GM18499 (cell line): ENCODE measurements at regions not wholly inside any gene's neighbourhood (a gene's known extent, or its start where the extent isn't known, plus 50 kb on each side); places are given as distances from the start of the nearest gene placed in this dataset.
"Not testable (repeated sequence)": the region's sequence is repeated elsewhere in the genome, so short reads cannot be mapped to it uniquely, and the experiment has no call there.

Source experiments
- ATAC-seq: cut with Tn5 transposase; IDR thresholded peaks from one replicate; pipeline ENCODE4 v1.9.1; 2021; ENCODE audit warnings: moderate number of reproducible peaks; ENCODE audit not compliant: insufficient read depth, unreplicated experiment

GRCh38 chr6:106751501-106752252 is 122.3 kb downstream of the QRSL1 start:
- no peak for ATAC-seq

DNA sequence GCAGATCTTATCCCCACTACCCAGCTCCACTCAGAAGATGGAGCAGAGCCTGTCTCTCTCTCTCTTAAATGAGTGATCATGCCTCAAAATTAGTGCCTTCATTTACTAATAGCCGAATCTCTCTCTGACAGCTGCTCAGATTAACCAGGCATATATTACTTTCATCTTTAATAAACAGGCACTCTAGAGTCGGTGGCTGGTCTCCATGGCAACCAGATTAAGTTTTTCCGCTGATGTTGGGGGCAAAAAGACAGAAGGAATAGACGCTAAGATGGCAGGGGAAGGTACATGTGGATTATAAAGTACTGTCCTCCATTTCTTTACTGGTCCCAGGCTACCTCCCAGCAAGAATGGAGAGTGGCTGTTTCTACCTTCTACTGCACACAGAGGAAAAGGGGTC is 121.6 kb downstream of the QRSL1 start:
- ATAC-seq, result no peak

DNA sequence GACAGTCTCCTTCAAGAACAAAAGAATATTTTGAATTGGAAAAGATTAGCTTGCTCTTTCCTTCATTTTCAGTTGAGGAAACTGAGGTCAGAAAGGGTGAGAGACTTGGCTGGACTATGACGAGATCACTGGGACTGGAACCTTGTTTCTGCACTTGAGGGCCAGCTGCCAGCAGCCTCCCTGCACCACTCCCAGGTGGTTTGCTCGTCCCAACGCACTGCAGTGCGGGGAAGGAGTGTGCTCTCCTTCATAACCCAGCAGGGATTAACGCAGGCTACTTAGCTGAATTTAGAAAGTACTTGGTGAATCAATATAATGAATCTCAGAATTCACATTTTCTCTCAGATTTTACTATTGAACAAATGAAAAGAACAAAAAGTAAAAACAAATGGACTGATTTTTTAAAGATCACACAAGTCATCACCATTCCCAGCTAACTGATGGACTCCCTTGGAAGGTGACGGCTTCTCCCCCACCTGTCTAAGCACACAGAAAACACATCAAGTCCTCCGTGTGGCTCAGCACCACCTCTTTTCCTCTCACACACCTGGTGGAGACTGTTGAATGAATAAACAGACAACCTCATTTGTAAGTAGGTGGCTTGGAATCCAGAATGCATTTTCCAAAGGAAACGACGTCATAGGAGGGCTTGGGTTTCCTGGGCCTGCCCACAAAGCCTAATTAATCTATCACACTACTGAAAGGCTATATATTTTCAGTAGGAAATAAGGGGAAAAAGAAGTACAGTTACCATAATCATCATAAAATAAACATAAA is 121.0 kb downstream of the QRSL1 start:
- no peak for ATAC-seq

GRCh38 chr6:106749609-106750008 is 120.2 kb downstream of the QRSL1 start:
- no peak for ATAC-seq

- no peak for ATAC-seq
These were observed 119.3 kb downstream of the QRSL1 start for GRCh38 chr6:106748547-106749207.

- ATAC-seq, result no peak
These were observed 117.8 kb downstream of the QRSL1 start for GRCh38 chr6:106747139-106747538.

GRCh38 chr6:106746652-106747051 is 117.3 kb downstream of the QRSL1 start:
- no peak for ATAC-seq

GRCh38 chr6:106745824-106746582 is 116.6 kb downstream of the QRSL1 start:
- no peak for ATAC-seq

DNA sequence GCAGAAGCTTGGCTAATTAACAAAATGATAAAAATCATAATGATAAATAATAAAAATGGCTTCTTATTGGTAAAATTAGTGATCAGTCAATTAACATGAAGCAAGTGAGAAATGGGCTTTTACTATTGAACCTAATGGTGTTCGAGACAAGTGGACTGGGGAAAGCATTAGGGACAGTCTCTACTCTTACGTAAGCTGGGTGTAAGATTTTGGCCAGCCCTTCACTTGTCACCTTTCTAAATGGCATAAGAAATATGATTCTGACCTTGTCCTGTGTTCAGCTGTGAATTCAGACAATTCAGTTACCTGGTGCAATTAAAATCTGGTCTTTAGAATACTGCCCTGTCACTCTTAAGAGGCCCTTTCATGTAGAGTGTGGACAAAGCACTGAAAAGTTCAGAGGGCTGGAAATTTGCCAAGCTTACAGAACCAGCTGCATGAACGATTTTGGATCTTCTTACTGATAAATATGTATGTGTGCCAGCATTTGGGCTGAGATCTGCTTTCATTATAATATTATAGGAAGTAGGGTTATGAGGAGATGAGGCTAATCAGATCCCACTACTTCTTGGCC is 115.9 kb downstream of the QRSL1 start:
- ATAC-seq, result no peak

DNA sequence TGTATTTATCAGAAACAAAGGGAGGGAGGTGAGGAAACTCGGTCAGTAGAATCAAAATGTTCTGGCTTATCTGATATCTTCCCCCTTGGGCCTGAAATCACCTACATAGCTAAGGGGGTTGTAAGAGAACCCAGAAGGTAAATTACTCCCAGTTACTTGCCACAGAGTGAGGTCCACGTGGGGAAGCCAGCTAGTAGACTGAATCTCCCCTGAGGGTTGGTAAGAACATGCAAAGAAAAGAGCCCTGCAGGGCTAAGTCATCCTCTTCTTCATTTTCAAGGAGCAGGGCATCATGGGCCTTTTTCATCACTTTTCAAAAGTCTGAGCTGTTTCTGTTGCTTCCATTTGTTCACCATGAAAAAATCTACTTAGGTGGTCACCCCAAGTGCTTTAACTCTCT is 115.4 kb downstream of the QRSL1 start:
- ATAC-seq, result no peak

- not testable (repeated sequence) for ATAC-seq
These were observed 114.7 kb downstream of the QRSL1 start for GRCh38 chr6:106744029-106744428.

DNA sequence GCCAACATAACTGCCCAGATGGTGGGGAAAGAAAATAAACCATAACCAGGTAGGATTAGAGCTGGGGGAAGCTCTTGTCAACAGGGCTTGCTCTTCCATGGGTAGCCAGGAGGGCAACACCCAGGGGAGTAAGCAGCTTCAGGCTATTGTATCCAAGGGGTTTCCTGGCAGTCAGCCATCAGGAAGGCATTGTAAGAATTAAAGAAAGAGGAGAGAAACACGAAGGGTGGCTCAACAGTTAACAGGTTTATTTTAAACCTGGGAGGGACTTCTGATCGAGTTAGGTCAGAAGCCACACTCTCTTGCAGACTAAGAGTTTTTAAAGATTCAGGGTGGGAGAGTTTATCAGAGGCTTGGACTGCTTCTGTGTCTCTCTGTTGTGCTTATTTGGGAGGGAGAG is 114.2 kb downstream of the QRSL1 start:
- no peak for ATAC-seq

DNA sequence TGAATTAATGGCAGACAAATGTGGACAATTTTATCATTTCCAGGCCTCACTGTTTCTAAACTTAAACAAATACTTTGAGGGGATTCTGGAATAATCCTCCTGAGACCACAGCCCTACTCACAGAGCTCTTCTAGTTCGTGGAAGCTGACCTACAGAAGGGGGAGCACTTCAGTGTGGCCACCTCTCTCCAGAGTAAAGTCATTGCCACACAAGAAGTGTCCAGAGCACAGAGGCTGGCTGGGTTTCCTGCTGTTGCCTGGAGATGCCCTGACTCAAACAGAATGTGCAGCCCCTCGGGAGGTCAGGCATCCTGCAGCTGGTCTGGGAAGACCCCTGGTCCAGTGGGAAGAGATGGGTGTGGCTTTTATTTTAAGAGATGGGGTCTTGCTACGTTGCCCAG is 110.9 kb downstream of the QRSL1 start:
- ATAC-seq, result no peak

DNA sequence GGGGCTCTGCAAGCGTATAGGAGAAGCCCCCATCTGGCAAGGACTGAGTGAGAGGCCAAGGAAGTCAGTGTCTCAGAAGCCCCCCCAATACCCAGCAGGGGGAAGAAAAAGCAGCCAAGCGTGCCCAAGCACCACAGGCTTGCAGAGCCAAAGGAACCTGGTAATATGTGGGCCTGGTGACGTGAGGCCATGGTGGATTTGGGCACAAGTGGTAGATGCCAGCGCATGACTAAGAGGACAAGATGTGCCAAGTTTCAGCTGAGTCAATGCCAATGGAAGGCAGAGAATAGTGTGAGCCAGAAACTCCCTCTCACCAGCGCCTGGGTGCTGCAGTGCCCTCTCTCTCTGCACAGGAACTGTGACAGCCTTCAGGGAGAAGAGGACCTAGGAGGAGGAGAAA is 110.0 kb downstream of the QRSL1 start:
- ATAC-seq, result no peak

GRCh38 chr6:106736502-106736901 is 107.1 kb downstream of the QRSL1 start:
- no peak for ATAC-seq

- no peak for ATAC-seq
These were observed 106.5 kb downstream of the QRSL1 start for GRCh38 chr6:106735828-106736227.

GRCh38 chr6:106735136-106735633 is 105.8 kb downstream of the QRSL1 start:
- no peak for ATAC-seq

DNA sequence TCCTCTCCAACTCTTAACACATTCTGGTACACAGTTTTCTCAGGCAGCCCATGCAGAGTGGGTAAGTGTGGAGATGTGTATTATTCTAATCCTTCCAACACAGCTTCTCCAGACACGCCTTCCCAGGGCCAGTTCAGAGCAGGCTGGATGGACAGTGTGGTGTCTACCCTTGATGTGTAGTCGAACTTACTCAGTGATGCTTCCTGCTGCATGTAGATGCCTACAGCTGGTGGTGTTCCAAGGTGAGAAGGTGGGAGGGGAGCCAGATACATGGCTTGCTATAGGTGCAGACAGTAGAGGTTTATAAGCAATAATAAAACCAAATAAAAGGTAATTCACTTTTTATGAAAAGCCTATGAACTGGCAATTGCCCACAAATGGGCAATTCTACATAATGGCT is 104.0 kb downstream of the QRSL1 start:
- ATAC-seq, result no peak

DNA sequence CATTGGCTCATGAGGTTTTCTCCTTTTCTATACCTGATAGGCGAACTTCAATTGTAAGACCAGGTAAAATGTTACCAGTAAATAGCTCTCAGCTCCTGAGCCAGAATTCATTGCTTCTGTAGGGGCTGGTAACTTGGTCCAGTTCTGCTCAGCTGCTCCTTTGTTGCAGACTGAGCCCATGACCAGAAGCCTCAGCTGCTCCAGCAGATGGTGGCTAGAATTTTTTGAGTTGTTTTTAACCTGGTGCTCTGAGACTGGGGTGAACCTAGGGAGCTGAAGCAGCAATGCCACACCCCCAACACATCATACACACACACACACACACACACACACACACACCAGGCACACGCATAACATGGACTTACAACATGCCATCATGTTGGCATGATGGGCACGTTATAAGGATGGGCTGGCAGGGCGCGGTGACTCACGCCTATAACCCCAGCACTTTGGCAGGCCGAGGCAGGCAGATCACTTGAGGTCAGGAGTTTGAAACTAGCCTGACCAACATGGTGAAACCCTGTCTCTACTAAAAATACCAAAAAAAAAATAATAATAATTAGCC is 103.1 kb downstream of the QRSL1 start:
- ATAC-seq, result no peak

DNA sequence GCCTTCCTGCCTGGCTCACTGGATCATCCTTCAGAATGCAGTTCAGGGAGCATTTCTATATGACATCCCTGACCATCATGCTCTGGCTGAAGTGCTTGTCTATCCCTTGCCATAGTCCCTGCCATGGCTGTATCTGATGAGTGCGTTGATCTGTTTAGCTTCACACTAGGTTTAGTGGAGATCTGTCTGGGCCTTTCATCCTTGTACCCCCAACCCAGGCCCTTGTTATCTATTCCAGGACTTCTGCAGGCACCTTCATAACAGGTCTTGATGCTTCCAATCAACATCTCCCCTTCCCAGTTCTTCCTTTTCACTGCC is 102.4 kb downstream of the QRSL1 start:
- ATAC-seq, result no peak
